GM18498 (cell line): ENCODE measurements at regions not wholly inside any gene's neighbourhood (a gene's known extent, or its start where the extent isn't known, plus 50 kb on each side); places are given as distances from the start of the nearest gene placed in this dataset.

Experiments
- ATAC-seq: cut with Tn5 transposase; IDR thresholded peaks from one replicate; pipeline ENCODE4 v1.9.1; 2021; ENCODE audit warnings: mild to moderate bottlenecking, moderate library complexity; ENCODE audit not compliant: unreplicated experiment

GRCh38 chr22:49023879-49024774 lies 803.5 kb downstream of the BRD1 start:
- no peak for ATAC-seq

- no peak for ATAC-seq
Measured at GRCh38 chr22:49023161-49023878, 804.4 kb downstream of the BRD1 start.

GRCh38 chr22:49022816-49023160 lies 804.9 kb downstream of the BRD1 start:
- no peak for ATAC-seq

DNA sequence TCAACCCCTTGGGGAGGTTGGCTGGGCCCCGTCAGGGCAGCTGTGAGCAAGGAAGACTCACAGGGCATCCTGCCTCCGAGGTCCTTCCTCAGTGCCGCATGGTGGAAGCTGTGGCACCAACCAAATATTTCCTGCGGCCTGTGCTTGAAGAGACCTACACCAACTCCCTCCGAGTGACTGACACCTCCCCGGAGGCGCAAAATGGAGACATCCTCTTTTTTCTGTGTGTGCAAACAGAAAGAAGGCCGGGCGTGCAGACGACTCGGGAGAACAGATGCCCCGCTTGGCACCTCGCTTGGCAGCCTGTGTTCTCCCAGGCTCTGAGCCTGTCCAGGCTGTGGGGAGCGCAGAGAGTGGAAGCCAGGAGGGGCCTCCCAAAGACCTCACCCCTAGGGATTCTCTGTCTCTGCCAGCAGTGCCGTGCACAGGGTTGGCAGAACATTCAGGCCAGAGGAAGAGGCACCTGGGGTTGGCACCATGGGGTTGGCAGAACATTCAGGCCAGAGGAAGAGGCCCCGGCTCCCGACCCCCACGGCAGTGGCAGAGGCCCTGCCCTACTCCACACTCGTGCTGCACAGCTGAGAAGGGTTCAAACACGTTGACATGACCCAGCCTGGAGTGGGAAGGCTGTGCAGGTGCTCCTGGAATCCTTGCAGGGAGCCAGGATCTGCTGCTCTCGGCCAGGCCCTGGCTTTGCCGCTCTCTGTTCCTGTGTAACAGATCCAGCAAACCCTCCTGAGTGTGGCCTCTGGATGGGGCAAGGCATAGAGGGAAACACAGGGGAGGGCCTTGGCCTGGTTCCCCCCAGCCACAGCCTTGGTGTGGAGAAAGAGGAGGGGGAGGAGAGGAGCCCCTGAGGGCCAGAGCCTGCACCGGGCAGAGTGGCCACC lies 805.5 kb downstream of the BRD1 start:
- no peak for ATAC-seq

DNA sequence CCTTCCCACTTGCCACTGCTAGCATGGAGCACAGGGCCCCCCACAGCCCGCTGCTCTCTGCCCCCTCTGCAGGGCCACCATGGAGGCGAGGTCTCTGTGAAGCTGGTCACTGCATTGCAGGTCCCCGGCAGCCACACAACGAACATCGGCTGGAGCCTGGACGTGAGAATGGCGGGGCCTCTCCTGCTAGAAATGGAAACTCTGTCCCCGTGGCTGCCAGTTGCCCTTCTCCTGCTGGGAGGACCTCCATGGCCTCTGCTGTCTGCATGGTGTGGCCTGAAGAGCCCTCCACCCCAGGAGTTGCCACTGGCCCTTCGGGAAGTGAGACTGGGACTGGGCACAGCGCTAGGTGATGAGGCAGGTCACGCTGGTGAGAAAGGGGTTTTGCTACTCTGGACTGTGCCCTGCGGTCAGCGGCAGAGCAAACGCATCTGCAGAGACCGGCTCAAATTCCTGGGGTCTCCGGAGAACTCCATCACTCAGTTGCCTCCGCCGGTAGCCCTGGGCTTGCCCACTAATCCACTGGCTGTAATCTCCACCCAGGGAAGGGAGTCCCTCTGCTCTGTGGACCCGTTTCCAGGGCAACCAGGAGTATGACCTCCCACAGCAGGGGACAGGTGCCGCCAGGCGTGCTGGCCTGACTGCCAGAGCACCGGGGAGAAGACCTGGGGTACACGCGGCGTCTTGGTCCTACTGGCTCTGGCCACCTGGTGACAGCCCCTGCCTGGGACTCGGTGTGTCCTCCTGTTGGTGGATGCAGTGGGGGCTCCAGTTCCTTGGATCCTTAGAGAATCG lies 806.3 kb downstream of the BRD1 start:
- no peak for ATAC-seq

GRCh38 chr22:49019737-49020713 lies 807.6 kb downstream of the BRD1 start:
- ATAC-seq: no peak

DNA sequence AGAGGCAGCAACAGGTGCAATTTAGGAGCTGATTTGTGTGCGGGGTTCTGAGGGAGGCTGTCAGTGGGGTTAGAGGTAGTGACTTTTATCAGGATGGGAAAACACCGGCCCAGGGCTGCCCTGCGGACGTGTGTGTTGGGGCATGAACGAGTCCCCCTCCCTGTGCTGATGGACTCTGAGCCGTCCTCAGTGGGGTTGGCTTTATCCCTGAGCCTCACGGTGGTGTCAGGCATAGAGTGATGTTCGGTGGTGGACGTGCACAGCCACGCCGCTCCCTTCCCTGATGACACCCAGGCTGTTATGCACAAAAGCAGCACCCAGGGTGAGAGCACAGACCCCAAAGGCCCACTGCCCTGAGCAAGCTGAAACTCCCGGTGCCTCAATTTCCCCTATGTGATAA lies 809.1 kb downstream of the BRD1 start:
- ATAC-seq: no peak

DNA sequence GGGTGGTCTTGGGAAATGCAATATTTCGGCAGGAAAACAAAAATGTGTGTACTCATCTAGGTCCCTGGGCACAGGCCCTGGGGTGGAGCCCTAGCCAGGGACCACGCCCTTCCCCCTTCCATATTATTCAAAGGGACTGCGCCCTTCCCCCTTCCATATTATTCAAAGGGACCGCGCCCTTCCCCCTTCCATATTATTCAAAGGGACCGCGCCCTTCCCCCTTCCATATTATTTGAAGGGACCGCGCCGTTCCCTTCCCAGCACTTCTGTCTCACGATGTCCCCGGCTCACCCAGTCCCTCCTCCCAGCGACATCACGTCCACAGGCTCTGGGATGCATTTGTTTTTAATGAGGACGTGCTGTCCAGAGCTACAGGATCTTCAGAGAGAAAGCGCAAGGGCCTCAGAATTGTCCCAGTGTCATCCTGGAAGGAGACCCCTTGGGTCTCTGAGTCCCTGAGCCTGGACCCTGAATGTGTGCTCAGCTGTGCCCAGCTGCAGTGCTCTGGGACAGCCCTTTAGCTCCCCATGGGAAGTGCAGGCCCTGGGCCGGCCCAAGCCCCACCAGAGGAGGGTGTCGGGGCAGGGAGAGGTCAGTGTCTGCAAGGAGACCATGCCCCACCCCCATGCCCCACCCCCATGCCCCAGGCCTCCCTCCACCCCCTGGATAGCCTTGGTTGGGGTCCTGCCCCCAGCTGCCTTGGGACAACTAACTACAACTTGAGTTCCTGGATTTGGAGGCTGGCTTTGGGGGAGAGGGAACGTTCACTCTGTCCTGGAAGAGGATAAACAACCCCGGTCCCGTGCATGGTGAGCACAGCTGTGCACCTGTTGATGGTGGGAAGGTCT lies 810.0 kb downstream of the BRD1 start:
- no peak for ATAC-seq

GRCh38 chr22:49016909-49017481 lies 810.7 kb downstream of the BRD1 start:
- ATAC-seq: no peak

- ATAC-seq: no peak
Measured at GRCh38 chr22:49015993-49016908, 811.4 kb downstream of the BRD1 start.

GRCh38 chr22:49015459-49015858 lies 812.2 kb downstream of the BRD1 start:
- ATAC-seq: no peak

- ATAC-seq: no peak
Measured at GRCh38 chr22:49014227-49015201, 813.2 kb downstream of the BRD1 start.

GRCh38 chr22:49013707-49014106 lies 814.0 kb downstream of the BRD1 start:
- ATAC-seq: no peak

GRCh38 chr22:49012712-49013395 lies 814.8 kb downstream of the BRD1 start:
- no peak for ATAC-seq
